ENCODE measurements at regions not wholly inside any gene's neighbourhood (a gene's known extent, or its start where the extent isn't known, plus 50 kb on each side); places are given as distances from the start of the nearest gene placed in this dataset.

- H3K4me3 ChIP-seq (ENCODE audit: low read depth, low read length) = no peak overlapping the region
- no peak for DNase-seq (ENCODE audit: low read depth)
- TF ChIP-seq, protein P1, sequence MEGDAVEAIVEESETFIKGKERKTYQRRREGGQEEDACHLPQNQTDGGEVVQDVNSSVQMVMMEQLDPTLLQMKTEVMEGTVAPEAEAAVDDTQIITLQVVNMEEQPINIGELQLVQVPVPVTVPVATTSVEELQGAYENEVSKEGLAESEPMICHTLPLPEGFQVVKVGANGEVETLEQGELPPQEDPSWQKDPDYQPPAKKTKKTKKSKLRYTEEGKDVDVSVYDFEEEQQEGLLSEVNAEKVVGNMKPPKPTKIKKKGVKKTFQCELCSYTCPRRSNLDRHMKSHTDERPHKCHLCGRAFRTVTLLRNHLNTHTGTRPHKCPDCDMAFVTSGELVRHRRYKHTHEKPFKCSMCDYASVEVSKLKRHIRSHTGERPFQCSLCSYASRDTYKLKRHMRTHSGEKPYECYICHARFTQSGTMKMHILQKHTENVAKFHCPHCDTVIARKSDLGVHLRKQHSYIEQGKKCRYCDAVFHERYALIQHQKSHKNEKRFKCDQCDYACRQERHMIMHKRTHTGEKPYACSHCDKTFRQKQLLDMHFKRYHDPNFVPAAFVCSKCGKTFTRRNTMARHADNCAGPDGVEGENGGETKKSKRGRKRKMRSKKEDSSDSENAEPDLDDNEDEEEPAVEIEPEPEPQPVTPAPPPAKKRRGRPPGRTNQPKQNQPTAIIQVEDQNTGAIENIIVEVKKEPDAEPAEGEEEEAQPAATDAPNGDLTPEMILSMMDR (IDR thresholded peaks at IDR 0.05; ENCODE audit: low read depth, low read length, missing control alignments) = no peak
Measured at GRCh38 chr1:30538226-30538992, 185.0 kb downstream of the MATN1 start.

DNA sequence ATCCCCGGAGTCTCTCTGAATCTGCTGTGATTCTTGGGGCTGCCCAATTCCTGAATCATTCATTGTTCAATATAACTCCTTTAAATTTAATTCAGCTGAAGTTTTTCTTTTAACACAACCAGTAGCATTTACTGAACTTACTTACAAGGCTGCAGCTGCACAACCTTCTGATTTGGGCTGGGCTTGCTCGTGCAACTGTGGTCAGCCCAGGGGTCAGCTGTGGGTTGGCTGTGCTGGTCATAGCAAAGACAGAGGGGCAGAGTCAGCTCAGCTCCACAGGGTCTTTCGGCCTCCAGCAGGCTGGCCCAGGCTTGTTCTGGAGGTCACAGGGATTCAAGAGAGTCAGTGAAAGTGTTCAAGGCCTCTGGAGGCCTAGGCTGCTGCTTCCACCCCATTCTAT lies 186.1 kb downstream of the MATN1 start:
- H3K4me3 ChIP-seq (ENCODE audit: low read depth, low read length) = no peak overlapping the region
- no peak for DNase-seq (ENCODE audit: low read depth)
- TF ChIP-seq, protein P1 (IDR thresholded peaks at IDR 0.05; ENCODE audit: low read depth, low read length, missing control alignments) = no peak

DNA sequence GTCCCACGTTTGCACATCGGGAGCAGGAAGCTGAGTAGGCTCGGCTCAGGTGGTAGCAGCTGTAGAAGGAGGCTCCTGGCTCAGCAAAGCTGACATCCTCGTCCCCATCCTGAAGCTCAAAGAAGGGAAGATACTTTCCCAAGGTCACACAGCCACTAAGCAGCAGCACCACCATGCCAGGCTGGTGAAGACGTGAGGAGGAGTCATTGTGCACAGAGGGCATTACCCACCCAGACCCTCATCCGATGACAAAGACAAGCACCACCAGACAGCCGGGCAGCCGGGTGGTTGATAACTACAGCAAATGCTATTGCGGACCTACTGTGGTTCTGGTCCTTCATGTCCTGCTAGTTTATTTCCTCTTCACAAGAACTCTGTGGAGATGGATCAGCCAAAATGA lies 186.9 kb downstream of the MATN1 start:
- no peak for DNase-seq (ENCODE audit: low read depth)
- TF ChIP-seq, protein P1 (IDR thresholded peaks at IDR 0.05; ENCODE audit: low read depth, low read length, missing control alignments) = no peak
- no peak overlapping the region for H3K4me3 ChIP-seq (ENCODE audit: low read depth, low read length)

DNA sequence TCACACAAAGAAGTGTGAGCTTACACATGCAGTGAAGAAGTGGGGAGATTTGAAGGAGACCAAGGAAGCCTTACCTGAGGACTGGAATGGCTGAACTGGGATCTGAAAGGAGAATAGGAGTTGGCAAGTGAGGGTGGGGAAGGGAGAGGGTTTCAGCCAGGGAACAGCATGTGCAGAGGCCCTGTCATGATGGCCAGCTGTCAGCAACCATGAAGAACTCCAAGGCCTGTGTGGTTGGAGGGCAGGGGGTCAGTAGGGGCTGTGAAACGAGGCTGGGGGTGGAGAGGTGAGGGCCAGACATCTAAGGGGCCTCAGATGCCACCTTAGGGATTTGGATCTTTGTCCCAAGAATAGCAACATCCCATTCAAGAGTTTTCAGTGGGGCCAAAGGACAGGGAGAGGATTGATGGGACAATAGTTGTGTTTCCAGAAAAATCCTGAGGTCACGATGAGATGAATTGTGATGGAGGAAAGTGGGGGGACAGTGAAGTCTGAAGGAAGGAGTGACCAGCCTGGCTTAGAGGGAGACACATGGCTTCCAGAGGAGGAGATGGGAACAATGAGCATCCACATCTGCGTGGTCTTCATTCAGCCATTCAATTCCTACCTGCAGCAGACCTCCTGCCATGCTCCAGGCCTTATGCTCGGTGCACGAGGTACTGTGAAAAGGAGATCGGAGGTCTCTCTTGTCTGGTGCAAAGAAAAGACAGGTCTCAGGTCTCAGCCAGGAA lies 187.6 kb downstream of the MATN1 start:
- no peak overlapping the region for H3K4me3 ChIP-seq (ENCODE audit: low read depth, low read length)
- DNase-seq (ENCODE audit: low read depth) = no peak
- TF ChIP-seq, protein P1 (IDR thresholded peaks at IDR 0.05; ENCODE audit: low read depth, low read length, missing control alignments) = no peak

GRCh38 chr1:30534551-30534940 lies 188.8 kb downstream of the MATN1 start:
- H3K4me3 ChIP-seq (ENCODE audit: low read depth, low read length) = no peak overlapping the region
- no peak for DNase-seq (ENCODE audit: low read depth)
- TF ChIP-seq, protein P1 (IDR thresholded peaks at IDR 0.05; ENCODE audit: low read depth, low read length, missing control alignments) = no peak

GRCh38 chr1:30533796-30534550 lies 189.4 kb downstream of the MATN1 start:
- no peak overlapping the region for H3K4me3 ChIP-seq (ENCODE audit: low read depth, low read length)
- DNase-seq (ENCODE audit: low read depth) = no peak
- TF ChIP-seq, protein P1 (IDR thresholded peaks at IDR 0.05; ENCODE audit: low read depth, low read length, missing control alignments) = no peak
